Smooth muscle cell (in vitro differentiated cells): ENCODE measurements at regions not wholly inside any gene's neighbourhood (a gene's known extent, or its start where the extent isn't known, plus 50 kb on each side); places are given as distances from the start of the nearest gene placed in this dataset.

Experiments
- DNase-seq: peaks from one replicate; lab custom pipeline; 2025; ENCODE audit not compliant: unreplicated experiment; lab: John Stamatoyannopoulos, UW
- H2AFZ ChIP-seq: fragments of 200-600 bp; sonication (generic); 2 replicates; pipeline ENCODE4 v1.6.0; 2016; ENCODE audit warnings: antibody characterized with exemption, low read depth, mild to moderate bottlenecking
- H3F3A ChIP-seq: fragments of 200-600 bp; sonication (generic); 2 replicates; pipeline ENCODE4 v1.6.0; 2017; ENCODE audit warnings: antibody characterized with exemption, low read depth
- H3K27ac ChIP-seq: fragments of 200-600 bp; sonication (generic); 2 replicates; pipeline ENCODE4 v1.5.1; 2016; ENCODE audit warnings: low read depth, mild to moderate bottlenecking
- H3K27me3 ChIP-seq: fragments of 200-600 bp; sonication (generic); 2 replicates; pipeline ENCODE4 v1.6.1; 2016; ENCODE audit warnings: low read depth, mild to moderate bottlenecking
- H3K36me3 ChIP-seq: fragments of 200-600 bp; sonication (generic); 2 replicates; pipeline ENCODE4 v1.5.1; 2016; ENCODE audit warnings: low read depth
- H3K4me1 ChIP-seq: fragments of 200-600 bp; sonication (generic); 2 replicates; pipeline ENCODE4 v1.5.1; 2016; ENCODE audit warnings: low read depth
- H3K4me2 ChIP-seq: fragments of 200-600 bp; sonication (generic); 2 replicates; pipeline ENCODE4 v1.6.0; 2016; ENCODE audit warnings: mild to moderate bottlenecking
- H3K4me3 ChIP-seq: fragments of 200-600 bp; sonication (generic); 2 replicates; pipeline ENCODE4 v1.5.1; 2016; ENCODE audit warnings: mild to moderate bottlenecking
- H3K79me2 ChIP-seq: fragments of 200-600 bp; sonication (generic); 2 replicates; pipeline ENCODE4 v1.6.0; 2016; ENCODE audit warnings: low read depth, mild to moderate bottlenecking
- H3K9ac ChIP-seq: fragments of 200-600 bp; sonication (generic); 2 replicates; pipeline ENCODE4 v1.6.0; 2016; ENCODE audit warnings: low read depth
- H3K9me3 ChIP-seq: fragments of 200-600 bp; sonication (generic); replicated peaks from 2 replicates; pipeline ENCODE4 v1.5.1; 2016; ENCODE audit warnings: low read depth
- H4K20me1 ChIP-seq: fragments of 200-600 bp; sonication (generic); 2 replicates; pipeline ENCODE4 v1.6.0; 2016; ENCODE audit warnings: low read depth
- CTCF ChIP-seq: fragments of 200-600 bp; sonication (generic); IDR thresholded peaks from 2 replicates; pipeline ENCODE4 v1.5.1; 2017; ENCODE audit warnings: borderline replicate concordance, mild to moderate bottlenecking, antibody characterized with exemption; ENCODE audit not compliant: insufficient read depth, poor library complexity, severe bottlenecking
- WGBS: methylation state at CpG from one replicate; pipeline ENCODE4 v1.1.7; 2016; ENCODE audit warnings: low lambda C conversion rate; 5-methylcytosine and 5-hydroxymethylcytosine counted together

GRCh38 chr15:46696281-46696680 lies 1021.0 kb upstream of the SEMA6D start:
- WGBS: 76% methylated on average over 1 of the region's 1 CpG
- H3K27ac ChIP-seq: no peak overlapping the region
- H3K4me1 ChIP-seq: no peaks in the 10 kb centered on the region
- no peaks in the 10 kb centered on the region for H3F3A ChIP-seq
- H2AFZ ChIP-seq: no peak overlapping the region
- no peaks in the 10 kb centered on the region for H3K9me3 ChIP-seq
- no peak overlapping the region for H3K4me3 ChIP-seq
- H3K27me3 ChIP-seq: no peaks in the 10 kb centered on the region
- H3K79me2 ChIP-seq: no peaks in the 10 kb centered on the region
- H3K4me2 ChIP-seq: no peak overlapping the region
- no peaks in the 10 kb centered on the region for H4K20me1 ChIP-seq
- no peaks in the 10 kb centered on the region for H3K36me3 ChIP-seq
- DNase-seq: no peak
- H3K9ac ChIP-seq: no peak overlapping the region
- no peak for TF ChIP-seq CTCF

- no peak for DNase-seq
- H3K9ac ChIP-seq: no peak overlapping the region
- H3K36me3 ChIP-seq: no peaks in the 10 kb centered on the region
- H3K27ac ChIP-seq: no peak overlapping the region
- TF ChIP-seq CTCF: no peak
- H2AFZ ChIP-seq: no peak overlapping the region
- H3K9me3 ChIP-seq: no peaks in the 10 kb centered on the region
- H4K20me1 ChIP-seq: no peaks in the 10 kb centered on the region
- no peaks in the 10 kb centered on the region for H3K27me3 ChIP-seq
- WGBS: 95% methylated on average over 1 of the region's 1 CpG
- H3K4me1 ChIP-seq: peaks cover 3% of the 10 kb centered on the region
- no peak overlapping the region for H3K4me2 ChIP-seq
- H3K79me2 ChIP-seq: no peaks in the 10 kb centered on the region
- peaks cover 6% of the 10 kb centered on the region for H3F3A ChIP-seq
- no peak overlapping the region for H3K4me3 ChIP-seq
Observed at GRCh38 chr15:46701346-46701745, 1016.0 kb upstream of the SEMA6D start.

- peaks cover 3% of the 10 kb centered on the region for H3K4me1 ChIP-seq
- H4K20me1 ChIP-seq: no peaks in the 10 kb centered on the region
- no peaks in the 10 kb centered on the region for H3K79me2 ChIP-seq
- WGBS: 92% methylated on average over 4 of the region's 4 CpGs
- no peaks in the 10 kb centered on the region for H3K27me3 ChIP-seq
- H3F3A ChIP-seq: peaks cover 6% of the 10 kb centered on the region
- H3K36me3 ChIP-seq: no peaks in the 10 kb centered on the region
- no peaks in the 10 kb centered on the region for H3K9me3 ChIP-seq
- no peak for DNase-seq
- no peak overlapping the region for H3K4me2 ChIP-seq
- H3K4me3 ChIP-seq: no peak overlapping the region
- peak overlapping the region; percentile 13 for H2AFZ ChIP-seq
- TF ChIP-seq CTCF: no peak
- H3K9ac ChIP-seq: no peak overlapping the region
- no peak overlapping the region for H3K27ac ChIP-seq
Observed at GRCh38 chr15:46701896-46702295, 1015.4 kb upstream of the SEMA6D start.

- Histone ChIP-seq H3K79me2 (no peaks in the 10 kb centered on the region), H3K4me1 (peaks cover 3% of the 10 kb centered on the region), H3F3A (peaks cover 6% of the 10 kb centered on the region), H3K9ac (no peak overlapping the region), H3K4me3 (no peak overlapping the region), H3K9me3 (peaks cover 4% of the 10 kb centered on the region), H3K4me2 (peak overlapping the region; percentile 18), H2AFZ (peak overlapping the region; percentile 66), H3K36me3 (no peaks in the 10 kb centered on the region), H4K20me1 (no peaks in the 10 kb centered on the region), H3K27me3 (no peaks in the 10 kb centered on the region), H3K27ac (peak overlapping the region; percentile 56)
- WGBS: 35% methylated on average over 9 of the region's 9 CpGs
- DNase-seq: no peak
- no peak for TF ChIP-seq CTCF
Observed at GRCh38 chr15:46703020-46703861, 1014.1 kb upstream of the SEMA6D start.
